Gastrocnemius medialis (tissue), 4 donors: ENCODE measurements at regions not wholly inside any gene's neighbourhood (a gene's known extent, or its start where the extent isn't known, plus 50 kb on each side); places are given as distances from the start of the nearest gene placed in this dataset.

Source experiments
- ATAC-seq, 2 donors: fragments of 150-250 bp; one replicate each; pipeline ENCODE4 v1.9.1; 2016
- DNase-seq, 2 donors: peaks; one replicate each; pipeline ENCODE4 v3.0.0-alpha.2; 2019
- H3K27ac ChIP-seq, 4 donors: fragments of 200-600 bp; sonication (generic); 1 replicate in 1 of 4; 2 replicates in 3 of 4; pipeline ENCODE4 v1.5.1; 2016 to 2018; ENCODE audit warnings: mild to moderate bottlenecking in 2 of 4, moderate library complexity in 1 of 4
- H3K27me3 ChIP-seq, 3 donors: fragments of 200-600 bp; sonication (generic) in 2 of 3; 1 replicate in 1 of 3; 2 replicates in 2 of 3; pipeline versions ENCODE4 v1.5.1 to v1.6.0; 2016 to 2019; ENCODE audit warnings: mild to moderate bottlenecking in 1 of 3, moderate library complexity in 1 of 3
- H3K36me3 ChIP-seq, 2 donors: fragments of 200-600 bp; sonication (generic) in 1 of 2; one replicate each; pipeline ENCODE4 v1.5.1; 2017 to 2018
- H3K4me1 ChIP-seq, 2 donors: fragments of 200-600 bp; sonication (generic) in 1 of 2; one replicate each; pipeline ENCODE4 v1.5.1; 2016 to 2017; ENCODE audit warnings: mild to moderate bottlenecking in 2 of 2
- H3K4me3 ChIP-seq, 4 donors: fragments of 200-600 bp; sonication (generic) in 3 of 4; 1 replicate in 1 of 4; 2 replicates in 3 of 4; pipeline ENCODE4 v1.5.1; 2016 to 2019; ENCODE audit warnings: mild to moderate bottlenecking in 2 of 4
- H3K9me3 ChIP-seq, 3 donors: fragments of 200-600 bp; sonication (generic) in 2 of 3; 1 replicate in 1 of 3; 2 replicates in 2 of 3; pipeline ENCODE4 v1.5.1; 2016 to 2019
- POLR2A ChIP-seq, 2 donors: fragments of 450-650 bp; IDR thresholded peaks; one replicate each; pipeline ENCODE4 v1.6.1; 2017; ENCODE audit warnings: antibody characterized with exemption in 2 of 2, mild to moderate bottlenecking in 2 of 2, moderate library complexity in 2 of 2
- in situ Hi-C, 4 donors: fragments of 200-750 bp; cut with MboI; loops; one replicate each; pipeline versions ENCODE4 v1.15.0 to v1.8.0; 2017; ENCODE audit warnings: low sequenced_read_pairs in 4 of 4
- intact Hi-C: fragments of 100-400 bp; cut with DNase I; formaldehyde crosslinking; loops from one replicate; pipeline ENCODE4 v1.15.1; 2023; ENCODE audit warnings: low total_unique reads
- TF ChIP-seq, protein P1 (sequence below), 5 experiments: fragments of 450-650 bp in 3 of 5; fragments of 200-600 bp in 2 of 5; sonication (generic) in 2 of 5; IDR thresholded peaks in 4 of 5; conservative IDR thresholded peaks in 1 of 5; 1 replicate in 4 of 5; 2 replicates in 1 of 5; pipeline ENCODE4 v1.5.1; 2016 to 2019; ENCODE audit warnings: antibody characterized with exemption in 5 of 5, mild to moderate bottlenecking in 3 of 5, moderate library complexity in 3 of 5

DNA sequence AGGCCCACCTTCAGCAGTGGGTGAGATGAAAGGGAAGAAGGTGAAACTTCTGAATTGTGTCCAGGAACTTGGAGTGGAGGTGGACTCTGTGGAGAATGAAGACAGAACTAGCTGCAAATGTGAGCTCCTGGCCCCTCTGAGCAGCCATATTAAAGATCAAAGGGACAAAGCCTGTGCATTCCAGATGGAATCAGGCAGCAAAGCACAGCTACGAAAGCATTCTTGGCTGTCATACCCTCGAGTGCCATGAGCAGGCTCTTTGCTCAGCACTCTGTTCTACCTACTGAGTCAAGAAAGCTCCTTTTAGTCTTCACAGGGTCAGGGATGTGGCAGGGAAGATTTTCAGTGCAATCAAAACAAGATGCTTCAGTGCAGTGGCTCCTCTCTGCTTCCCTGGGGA is 86.3 kb upstream of the TSPAN2 start:
- Histone ChIP-seq H3K4me1 (peaks cover 0 to 15% of the 10 kb centered on the region in 2 donors), H3K9me3 (no peaks in the 10 kb centered on the region), H3K36me3 (no peaks in the 10 kb centered on the region), H3K27me3 (no peaks in the 10 kb centered on the region), H3K27ac (no peak overlapping the region), H3K4me3 (no peak overlapping the region)
- no peak for DNase-seq
- in situ Hi-C loops (loop anchor here in 2 of 4 donors (25.0 kb wide), 1 partner anchor 587 kb away; the partner anchor contains the start of gene CASQ2 (in 2 of the 2)), intact Hi-C loops (no loop called here)
- no peak for ATAC-seq
- TF ChIP-seq, protein P1, sequence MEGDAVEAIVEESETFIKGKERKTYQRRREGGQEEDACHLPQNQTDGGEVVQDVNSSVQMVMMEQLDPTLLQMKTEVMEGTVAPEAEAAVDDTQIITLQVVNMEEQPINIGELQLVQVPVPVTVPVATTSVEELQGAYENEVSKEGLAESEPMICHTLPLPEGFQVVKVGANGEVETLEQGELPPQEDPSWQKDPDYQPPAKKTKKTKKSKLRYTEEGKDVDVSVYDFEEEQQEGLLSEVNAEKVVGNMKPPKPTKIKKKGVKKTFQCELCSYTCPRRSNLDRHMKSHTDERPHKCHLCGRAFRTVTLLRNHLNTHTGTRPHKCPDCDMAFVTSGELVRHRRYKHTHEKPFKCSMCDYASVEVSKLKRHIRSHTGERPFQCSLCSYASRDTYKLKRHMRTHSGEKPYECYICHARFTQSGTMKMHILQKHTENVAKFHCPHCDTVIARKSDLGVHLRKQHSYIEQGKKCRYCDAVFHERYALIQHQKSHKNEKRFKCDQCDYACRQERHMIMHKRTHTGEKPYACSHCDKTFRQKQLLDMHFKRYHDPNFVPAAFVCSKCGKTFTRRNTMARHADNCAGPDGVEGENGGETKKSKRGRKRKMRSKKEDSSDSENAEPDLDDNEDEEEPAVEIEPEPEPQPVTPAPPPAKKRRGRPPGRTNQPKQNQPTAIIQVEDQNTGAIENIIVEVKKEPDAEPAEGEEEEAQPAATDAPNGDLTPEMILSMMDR (IDR thresholded peaks at IDR 0.05 in 4 of 5, conservative IDR thresholded peaks at IDR 0.05 in 1 of 5): no peak
- no peak for TF ChIP-seq POLR2A (IDR thresholded peaks at IDR 0.05)

DNA sequence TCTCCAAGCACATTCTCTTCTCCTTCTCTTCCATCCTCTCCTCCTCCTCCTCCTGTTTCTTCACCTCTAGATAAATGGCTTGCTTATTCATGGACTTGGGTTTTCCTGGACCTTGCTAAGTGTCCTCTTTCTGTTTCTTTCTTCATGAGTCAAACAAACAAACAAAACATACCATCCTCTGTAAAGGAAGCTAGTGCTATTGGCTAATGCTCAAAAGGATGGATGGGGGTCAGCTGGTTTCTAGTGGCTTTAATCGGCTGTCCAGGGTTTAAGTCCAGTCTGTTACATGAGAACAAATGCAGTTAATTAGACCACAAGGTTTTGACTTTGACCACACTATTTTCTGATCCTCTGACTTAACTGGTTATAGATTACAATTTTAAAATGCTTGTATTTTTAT is 83.8 kb upstream of the TSPAN2 start:
- no peak overlapping the region for H3K4me3 ChIP-seq
- no peaks in the 10 kb centered on the region for H3K27me3 ChIP-seq
- H3K9me3 ChIP-seq: no peaks in the 10 kb centered on the region
- H3K4me1 ChIP-seq: no peaks in the 10 kb centered on the region
- DNase-seq (no peak), ATAC-seq (no peak)
- in situ Hi-C loops: no loop called here
- TF ChIP-seq POLR2A (IDR thresholded peaks at IDR 0.05): no peak
- TF ChIP-seq, protein P1 (IDR thresholded peaks at IDR 0.05 in 4 of 5, conservative IDR thresholded peaks at IDR 0.05 in 1 of 5): no peak
- intact Hi-C loops: no loop called here
- H3K27ac ChIP-seq: no peak overlapping the region
- no peaks in the 10 kb centered on the region for H3K36me3 ChIP-seq

DNA sequence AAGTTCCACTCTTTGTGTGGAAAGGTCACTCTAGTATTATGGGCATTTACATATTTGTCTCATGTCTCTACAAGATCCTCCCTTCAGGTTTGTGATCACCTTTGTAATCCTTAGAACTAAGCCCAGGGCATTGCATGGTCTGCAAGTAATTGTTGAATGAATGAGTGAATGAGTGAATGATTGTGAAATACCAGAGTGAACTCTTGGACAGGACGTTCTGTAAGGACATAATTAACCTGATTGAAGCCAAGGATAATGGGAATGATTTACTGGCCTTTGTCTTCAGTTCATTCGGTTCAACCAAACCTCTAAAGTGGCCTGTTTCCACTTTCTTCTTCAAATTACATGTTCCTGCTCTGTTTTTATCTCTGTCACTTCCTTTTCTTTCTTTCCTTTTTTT is 83.0 kb upstream of the TSPAN2 start:
- Histone ChIP-seq H3K27ac (no peak overlapping the region), H3K9me3 (no peaks in the 10 kb centered on the region), H3K4me1 (no peaks in the 10 kb centered on the region), H3K4me3 (no peak overlapping the region), H3K36me3 (no peaks in the 10 kb centered on the region), H3K27me3 (no peaks in the 10 kb centered on the region)
- in situ Hi-C loops (no loop called here), intact Hi-C loops (no loop called here)
- TF ChIP-seq, protein P1 (IDR thresholded peaks at IDR 0.05 in 4 of 5, conservative IDR thresholded peaks at IDR 0.05 in 1 of 5): no peak
- no peak for TF ChIP-seq POLR2A (IDR thresholded peaks at IDR 0.05)
- ATAC-seq (no peak), DNase-seq (no peak)

DNA sequence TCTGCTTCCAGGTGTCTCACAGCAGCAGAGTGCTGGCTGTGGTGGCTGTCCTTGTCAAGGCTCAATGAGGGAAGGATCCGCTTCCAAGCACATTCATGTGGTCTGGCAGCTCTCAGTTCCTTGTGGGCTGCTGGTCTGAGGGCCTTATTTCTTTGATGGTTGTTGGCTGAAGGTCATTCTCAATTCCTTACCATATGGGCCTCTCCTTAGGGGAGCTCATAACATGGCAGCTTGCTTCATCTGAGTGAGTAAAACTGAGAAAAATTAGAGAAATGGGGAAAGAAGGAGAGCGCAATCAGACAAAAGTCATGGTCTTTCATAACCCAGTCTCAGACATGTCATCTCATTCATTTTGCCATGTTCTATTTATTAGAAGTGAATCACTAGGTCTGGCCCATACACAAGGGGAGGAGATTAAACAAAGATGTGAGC is 81.7 kb upstream of the TSPAN2 start:
- Histone ChIP-seq H3K4me1 (no peaks in the 10 kb centered on the region), H3K9me3 (no peaks in the 10 kb centered on the region), H3K36me3 (no peaks in the 10 kb centered on the region), H3K27me3 (no peaks in the 10 kb centered on the region), H3K27ac (peak overlapping the region; percentile 19 to 61 (median 40)), H3K4me3 (no peak overlapping the region)
- TF ChIP-seq, protein P1 (IDR thresholded peaks at IDR 0.05 in 4 of 5, conservative IDR thresholded peaks at IDR 0.05 in 1 of 5): no peak
- no peak for TF ChIP-seq POLR2A (IDR thresholded peaks at IDR 0.05)
- peak; percentile 66 to 77 for ATAC-seq
- DNase-seq: peak in 1 of 2 donors; percentile 49
- in situ Hi-C loops: no loop called here
- intact Hi-C loops: no loop called here

DNA sequence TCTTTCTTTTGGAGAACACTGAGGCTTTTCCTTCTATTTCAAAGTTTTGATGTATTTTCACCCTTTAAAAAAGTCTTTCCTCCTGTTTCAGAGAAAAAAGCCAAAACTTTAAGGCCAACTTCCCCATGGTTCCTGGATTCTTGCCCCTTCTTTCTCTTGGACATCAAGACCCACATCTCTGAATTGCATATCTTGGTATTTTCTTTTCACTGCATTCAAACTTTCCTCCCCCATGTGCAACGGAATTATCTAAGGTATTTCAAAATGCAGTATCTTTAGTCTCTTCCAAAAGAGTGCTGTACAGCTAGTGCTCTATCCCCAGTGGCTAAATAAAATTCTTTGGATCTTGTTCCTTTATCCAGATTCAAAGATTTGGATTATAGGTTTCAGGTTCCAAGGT is 81.1 kb upstream of the TSPAN2 start:
- Histone ChIP-seq H3K36me3 (no peaks in the 10 kb centered on the region), H3K9me3 (no peaks in the 10 kb centered on the region), H3K4me1 (no peaks in the 10 kb centered on the region), H3K4me3 (no peak overlapping the region), H3K27me3 (no peaks in the 10 kb centered on the region), H3K27ac (peak overlapping the region in 3 of 4 donors; percentile 20 to 61 (median 60))
- no peak for DNase-seq
- intact Hi-C loops (no loop called here), in situ Hi-C loops (no loop called here)
- TF ChIP-seq, protein P1 (IDR thresholded peaks at IDR 0.05 in 4 of 5, conservative IDR thresholded peaks at IDR 0.05 in 1 of 5): no peak
- TF ChIP-seq POLR2A (IDR thresholded peaks at IDR 0.05): no peak
- ATAC-seq: no peak
